Neural progenitor cell (in vitro differentiated cells): ENCODE measurements at regions not wholly inside any gene's neighbourhood (a gene's known extent, or its start where the extent isn't known, plus 50 kb on each side); places are given as distances from the start of the nearest gene placed in this dataset.

Source experiments
- DNase-seq: peaks from one replicate; pipeline ENCODE4 v3.0.0-alpha.2; 2016; ENCODE audit warnings: low spot score
- H2AFZ ChIP-seq: fragments of 200-600 bp; sonication (generic); replicated peaks from 2 replicates; pipeline ENCODE4 v1.6.1; 2016; ENCODE audit warnings: antibody characterized with exemption
- H3F3A ChIP-seq: fragments of 200-600 bp; sonication (generic); 2 replicates; pipeline ENCODE4 v1.6.1; 2016; ENCODE audit warnings: antibody characterized with exemption, low read depth
- H3K27ac ChIP-seq: fragments of 200-600 bp; sonication (generic); 2 replicates; pipeline ENCODE4 v1.5.1; 2016; ENCODE audit warnings: mild to moderate bottlenecking
- H3K27me3 ChIP-seq: fragments of 200-600 bp; sonication (generic); 2 replicates; pipeline ENCODE4 v1.6.1; 2016; ENCODE audit warnings: mild to moderate bottlenecking, moderate library complexity
- H3K36me3 ChIP-seq: fragments of 200-600 bp; sonication (generic); 2 replicates; pipeline ENCODE4 v1.5.1; 2016
- H3K4me1 ChIP-seq: fragments of 200-600 bp; sonication (generic); 2 replicates; pipeline ENCODE4 v1.6.1; 2016; ENCODE audit warnings: mixed run types
- H3K4me2 ChIP-seq: fragments of 200-600 bp; sonication (generic); 2 replicates; pipeline ENCODE4 v1.6.1; 2016
- H3K4me3 ChIP-seq: fragments of 200-600 bp; sonication (generic); 2 replicates; pipeline ENCODE4 v1.5.1; 2016
- H3K79me2 ChIP-seq: fragments of 200-600 bp; sonication (generic); 2 replicates; pipeline ENCODE4 v1.6.1; 2016; ENCODE audit warnings: low read depth
- H3K9ac ChIP-seq: fragments of 200-600 bp; sonication (generic); 2 replicates; pipeline ENCODE4 v1.6.1; 2016
- H3K9me3 ChIP-seq: fragments of 200-600 bp; sonication (generic); 2 replicates; pipeline ENCODE4 v1.5.1; 2016; ENCODE audit warnings: low read depth
- H4K20me1 ChIP-seq: fragments of 200-600 bp; sonication (generic); 2 replicates; pipeline ENCODE4 v1.6.1; 2016; ENCODE audit warnings: low read depth
- H3K27ac Mint-ChIP-seq: 3 replicates; pipeline ENCODE4 v1.8.0; 2021; ENCODE audit warnings: mixed read lengths
- H3K27me3 Mint-ChIP-seq: 2 replicates; pipeline ENCODE4 v1.8.0; 2022; ENCODE audit warnings: low read depth, mild to moderate bottlenecking, inconsistent platforms, moderate library complexity, mixed read lengths; ENCODE audit not compliant: insufficient read depth
- H3K36me3 Mint-ChIP-seq: 3 replicates; pipeline ENCODE4 v1.8.0; 2021; ENCODE audit warnings: mixed read lengths
- H3K4me1 Mint-ChIP-seq: 3 replicates; pipeline ENCODE4 v1.8.0; 2021; ENCODE audit warnings: mixed read lengths
- H3K4me3 Mint-ChIP-seq: 3 replicates; pipeline ENCODE4 v1.8.0; 2021; ENCODE audit warnings: mild to moderate bottlenecking, moderate library complexity, mixed read lengths
- H3K9me3 Mint-ChIP-seq: 3 replicates; pipeline ENCODE4 v1.8.0; 2020; ENCODE audit warnings: mixed read lengths
- EZH2 ChIP-seq: fragments of 200-600 bp; sonication (generic); IDR thresholded peaks from 2 replicates; pipeline ENCODE4 v1.6.1; 2017; ENCODE audit warnings: antibody characterized with exemption, mild to moderate bottlenecking, moderate library complexity
- EZH2phosphoT487 ChIP-seq: fragments of 200-600 bp; sonication (generic); IDR thresholded peaks from 2 replicates; pipeline ENCODE4 v1.6.1; 2017; ENCODE audit warnings: antibody characterized with exemption
- TF ChIP-seq, protein P1 (sequence below): fragments of 200-600 bp; sonication (generic); IDR thresholded peaks from 2 replicates; pipeline ENCODE4 v1.5.1; 2017; ENCODE audit warnings: antibody characterized with exemption, mild to moderate bottlenecking

- Mint-ChIP-seq H3K9me3 (no peaks in the 10 kb centered on the region), H3K4me1 (peaks cover 3% of the 10 kb centered on the region), H3K27me3 (peaks cover 12% of the 10 kb centered on the region)
These were observed 69.5 kb upstream of the PITX1 start for GRCh38 chr5:135103575-135103853.

DNA sequence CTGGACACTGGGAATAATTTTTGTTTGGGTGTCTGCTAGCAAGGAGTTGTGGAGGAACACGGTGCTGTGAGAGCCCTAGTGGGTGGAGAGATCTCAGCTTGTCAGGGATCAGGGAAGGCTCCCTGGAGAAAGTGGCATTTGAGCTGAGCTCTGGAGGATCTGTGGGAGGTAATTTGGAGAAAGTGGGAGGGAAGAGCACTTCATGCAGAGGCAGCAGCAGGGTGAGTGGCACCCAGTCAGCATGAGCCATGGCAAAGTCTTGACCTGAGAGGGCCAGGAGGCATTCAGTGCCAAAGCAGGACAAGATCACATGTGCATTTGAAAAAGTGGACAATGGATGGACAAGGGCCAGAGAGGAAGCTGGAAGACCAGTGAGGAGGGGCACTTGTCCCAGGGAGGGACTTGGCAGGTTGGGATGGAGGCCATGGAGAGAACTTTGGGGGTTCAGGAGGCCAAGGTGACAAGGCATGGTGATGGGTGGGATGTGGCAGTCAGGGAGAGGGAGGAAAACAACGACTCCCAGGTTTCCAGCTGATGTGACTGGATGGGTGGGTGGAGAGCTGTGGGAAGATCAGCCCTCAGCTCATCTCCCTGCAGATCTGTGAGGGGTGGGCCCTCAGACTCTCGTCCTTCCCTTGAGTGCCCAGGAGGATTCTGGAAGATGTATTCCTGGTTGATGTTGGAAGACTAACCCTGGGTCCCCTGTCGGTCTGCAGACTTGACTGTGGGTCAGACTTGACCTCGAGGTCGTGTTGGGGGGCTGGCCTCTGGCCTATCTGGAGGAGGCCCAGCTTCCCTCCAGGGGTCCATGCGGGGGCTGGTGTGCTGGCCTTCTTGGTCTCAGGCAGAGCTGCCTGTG lies 68.9 kb upstream of the PITX1 start:
- Histone ChIP-seq H3K79me2 (no peaks in the 10 kb centered on the region), H3K9me3 (no peaks in the 10 kb centered on the region), H3K4me1 (no peaks in the 10 kb centered on the region), H3F3A (no peaks in the 10 kb centered on the region), H3K36me3 (no peaks in the 10 kb centered on the region), H3K4me2 (no peak overlapping the region), H3K27me3 (peaks cover 10% of the 10 kb centered on the region), H3K4me3 (no peak overlapping the region), H3K9ac (no peak overlapping the region), H3K27ac (no peak overlapping the region), H2AFZ (no peak overlapping the region), H4K20me1 (no peaks in the 10 kb centered on the region)
- no peak for DNase-seq
- Mint-ChIP-seq H3K36me3 (no peaks in the 10 kb centered on the region), H3K9me3 (no peaks in the 10 kb centered on the region), H3K27me3 (peaks cover 10% of the 10 kb centered on the region), H3K27ac (no peak overlapping the region), H3K4me1 (peaks cover 3% of the 10 kb centered on the region), H3K4me3 (no peak overlapping the region)
- TF ChIP-seq EZH2: no peak
- TF ChIP-seq EZH2phosphoT487: no peak
- TF ChIP-seq, protein P1, sequence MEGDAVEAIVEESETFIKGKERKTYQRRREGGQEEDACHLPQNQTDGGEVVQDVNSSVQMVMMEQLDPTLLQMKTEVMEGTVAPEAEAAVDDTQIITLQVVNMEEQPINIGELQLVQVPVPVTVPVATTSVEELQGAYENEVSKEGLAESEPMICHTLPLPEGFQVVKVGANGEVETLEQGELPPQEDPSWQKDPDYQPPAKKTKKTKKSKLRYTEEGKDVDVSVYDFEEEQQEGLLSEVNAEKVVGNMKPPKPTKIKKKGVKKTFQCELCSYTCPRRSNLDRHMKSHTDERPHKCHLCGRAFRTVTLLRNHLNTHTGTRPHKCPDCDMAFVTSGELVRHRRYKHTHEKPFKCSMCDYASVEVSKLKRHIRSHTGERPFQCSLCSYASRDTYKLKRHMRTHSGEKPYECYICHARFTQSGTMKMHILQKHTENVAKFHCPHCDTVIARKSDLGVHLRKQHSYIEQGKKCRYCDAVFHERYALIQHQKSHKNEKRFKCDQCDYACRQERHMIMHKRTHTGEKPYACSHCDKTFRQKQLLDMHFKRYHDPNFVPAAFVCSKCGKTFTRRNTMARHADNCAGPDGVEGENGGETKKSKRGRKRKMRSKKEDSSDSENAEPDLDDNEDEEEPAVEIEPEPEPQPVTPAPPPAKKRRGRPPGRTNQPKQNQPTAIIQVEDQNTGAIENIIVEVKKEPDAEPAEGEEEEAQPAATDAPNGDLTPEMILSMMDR: no peak

More at GRCh38 chr5:135103575-135103853, 69.5 kb upstream of the PITX1 start:
- Histone ChIP-seq H3K9me3 (no peaks in the 10 kb centered on the region), H2AFZ (no peak overlapping the region), H3K36me3 (no peaks in the 10 kb centered on the region), H3K79me2 (no peaks in the 10 kb centered on the region), H3F3A (no peaks in the 10 kb centered on the region), H3K27me3 (peaks cover 10% of the 10 kb centered on the region), H3K27ac (no peak overlapping the region), H4K20me1 (no peaks in the 10 kb centered on the region), H3K9ac (no peak overlapping the region), H3K4me3 (no peak overlapping the region), H3K4me1 (no peaks in the 10 kb centered on the region), H3K4me2 (no peak overlapping the region)
- DNase-seq: no peak
- no peak overlapping the region for H3K4me3 Mint-ChIP-seq
- TF ChIP-seq, protein P1: no peak
- TF ChIP-seq EZH2phosphoT487 (no peak), EZH2 (no peak)
- no peak overlapping the region for H3K27ac Mint-ChIP-seq
- no peaks in the 10 kb centered on the region for H3K36me3 Mint-ChIP-seq

DNA sequence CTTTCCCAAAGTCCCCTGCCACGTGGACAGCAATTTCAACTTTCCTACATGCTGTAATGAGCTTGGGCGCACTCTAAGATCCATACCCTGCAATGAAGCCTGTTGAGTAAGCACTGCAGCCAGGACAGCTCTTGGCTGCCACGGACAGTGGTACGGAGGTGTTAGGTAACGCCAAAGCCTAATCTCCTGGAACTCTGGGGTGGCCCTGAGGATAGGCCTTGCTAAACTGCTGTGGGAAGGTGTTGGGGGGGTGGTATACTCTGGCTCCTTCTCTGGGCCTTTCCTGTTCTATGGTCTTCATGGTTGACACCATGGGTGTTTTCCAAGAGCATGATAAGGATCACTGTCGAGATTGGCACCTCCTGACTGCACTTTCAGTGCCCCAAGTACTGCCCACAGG lies 66.4 kb upstream of the PITX1 start:
- peaks cover 10% of the 10 kb centered on the region for H3K27me3 ChIP-seq
- no peaks in the 10 kb centered on the region for H3K36me3 ChIP-seq
- H3F3A ChIP-seq: no peaks in the 10 kb centered on the region
- no peak overlapping the region for H3K9ac ChIP-seq
- no peak overlapping the region for H3K4me3 ChIP-seq
- no peaks in the 10 kb centered on the region for H3K9me3 ChIP-seq
- H2AFZ ChIP-seq: no peak overlapping the region
- peaks cover 16% of the 10 kb centered on the region for H3K27me3 Mint-ChIP-seq
- H3K79me2 ChIP-seq: no peaks in the 10 kb centered on the region
- no peaks in the 10 kb centered on the region for H3K36me3 Mint-ChIP-seq
- no peak for DNase-seq
- H3K4me1 ChIP-seq: no peaks in the 10 kb centered on the region
- no peak overlapping the region for H3K27ac ChIP-seq
- no peak overlapping the region for H3K27ac Mint-ChIP-seq
- H3K4me3 Mint-ChIP-seq: no peak overlapping the region
- no peaks in the 10 kb centered on the region for H3K4me1 Mint-ChIP-seq
- no peak for TF ChIP-seq EZH2
- TF ChIP-seq EZH2phosphoT487: no peak
- TF ChIP-seq, protein P1: no peak
- H3K4me2 ChIP-seq: no peak overlapping the region
- H3K9me3 Mint-ChIP-seq: no peaks in the 10 kb centered on the region
- H4K20me1 ChIP-seq: no peaks in the 10 kb centered on the region
